ENCODE measurements at regions not wholly inside any gene's neighbourhood (a gene's known extent, or its start where the extent isn't known, plus 50 kb on each side); places are given as distances from the start of the nearest gene placed in this dataset.

DNA sequence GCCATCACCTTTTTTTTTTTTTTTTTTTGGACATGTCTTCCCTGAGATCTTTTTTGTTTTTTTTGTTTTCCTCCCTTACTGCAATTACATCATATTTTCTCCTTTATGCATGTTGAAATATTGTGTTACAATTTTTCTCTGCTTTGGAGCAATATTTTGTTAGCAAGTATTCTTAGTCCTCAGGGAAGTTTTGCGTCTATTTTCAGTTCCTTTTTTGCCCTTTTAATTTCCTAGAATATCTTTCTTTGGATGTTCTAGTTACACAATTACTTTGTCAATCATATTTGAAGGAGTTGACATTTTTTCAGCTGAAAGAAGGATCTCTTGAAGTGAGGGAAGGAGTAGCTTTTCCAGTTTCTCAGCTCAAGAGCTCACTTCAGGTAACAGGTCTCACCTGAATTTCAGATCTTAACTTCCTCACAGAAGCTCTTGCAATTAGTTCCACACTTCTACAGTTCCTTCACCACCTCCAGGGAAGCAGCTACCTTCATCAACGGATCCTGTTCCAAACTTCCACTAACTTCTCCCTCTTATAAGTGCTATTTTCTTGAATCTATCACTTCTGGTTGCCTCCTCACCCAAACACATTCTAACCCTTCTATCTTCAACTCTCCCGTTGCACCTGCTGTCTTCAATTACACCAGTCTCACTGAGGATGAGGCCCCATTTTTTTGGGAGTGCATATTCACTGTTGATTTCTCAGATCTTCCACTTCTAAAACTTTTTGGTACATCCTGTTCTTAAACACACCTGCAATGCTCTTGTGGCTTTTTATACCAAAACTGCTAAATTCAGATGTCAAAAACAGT is 57.8 kb upstream of the CPOX start:
- no peak for TF ChIP-seq EZH2 (IDR thresholded peaks at IDR 0.05; ENCODE audit: borderline replicate concordance, low read depth, low read length, poor library complexity, severe bottlenecking)
- TF ChIP-seq, protein P1, sequence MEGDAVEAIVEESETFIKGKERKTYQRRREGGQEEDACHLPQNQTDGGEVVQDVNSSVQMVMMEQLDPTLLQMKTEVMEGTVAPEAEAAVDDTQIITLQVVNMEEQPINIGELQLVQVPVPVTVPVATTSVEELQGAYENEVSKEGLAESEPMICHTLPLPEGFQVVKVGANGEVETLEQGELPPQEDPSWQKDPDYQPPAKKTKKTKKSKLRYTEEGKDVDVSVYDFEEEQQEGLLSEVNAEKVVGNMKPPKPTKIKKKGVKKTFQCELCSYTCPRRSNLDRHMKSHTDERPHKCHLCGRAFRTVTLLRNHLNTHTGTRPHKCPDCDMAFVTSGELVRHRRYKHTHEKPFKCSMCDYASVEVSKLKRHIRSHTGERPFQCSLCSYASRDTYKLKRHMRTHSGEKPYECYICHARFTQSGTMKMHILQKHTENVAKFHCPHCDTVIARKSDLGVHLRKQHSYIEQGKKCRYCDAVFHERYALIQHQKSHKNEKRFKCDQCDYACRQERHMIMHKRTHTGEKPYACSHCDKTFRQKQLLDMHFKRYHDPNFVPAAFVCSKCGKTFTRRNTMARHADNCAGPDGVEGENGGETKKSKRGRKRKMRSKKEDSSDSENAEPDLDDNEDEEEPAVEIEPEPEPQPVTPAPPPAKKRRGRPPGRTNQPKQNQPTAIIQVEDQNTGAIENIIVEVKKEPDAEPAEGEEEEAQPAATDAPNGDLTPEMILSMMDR (conservative IDR thresholded peaks at IDR 0.05; ENCODE audit: low read depth, low read length): no peak
